ENCODE measurements at regions not wholly inside any gene's neighbourhood (a gene's known extent, or its start where the extent isn't known, plus 50 kb on each side); places are given as distances from the start of the nearest gene placed in this dataset.

DNA sequence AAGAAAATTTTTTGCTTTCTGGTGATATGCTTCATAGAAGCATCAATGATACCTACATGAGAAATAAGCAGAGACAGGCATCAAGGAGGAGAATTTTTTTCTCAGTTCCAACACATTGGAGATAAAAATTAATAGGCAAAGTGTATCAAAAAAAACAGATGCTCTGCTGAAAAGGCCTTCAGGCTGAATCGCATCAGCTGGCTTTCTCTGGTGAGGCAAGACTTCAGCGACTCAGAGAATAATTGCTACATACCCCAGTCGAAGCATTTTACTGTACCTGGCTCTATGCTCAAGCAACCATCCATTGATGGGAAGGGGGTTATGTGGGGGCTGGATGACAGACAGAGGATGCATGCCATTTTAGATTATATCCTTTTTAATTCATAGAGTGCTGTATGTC lies 415.1 kb downstream of the TFAP2A start:
- TF ChIP-seq, protein P1, sequence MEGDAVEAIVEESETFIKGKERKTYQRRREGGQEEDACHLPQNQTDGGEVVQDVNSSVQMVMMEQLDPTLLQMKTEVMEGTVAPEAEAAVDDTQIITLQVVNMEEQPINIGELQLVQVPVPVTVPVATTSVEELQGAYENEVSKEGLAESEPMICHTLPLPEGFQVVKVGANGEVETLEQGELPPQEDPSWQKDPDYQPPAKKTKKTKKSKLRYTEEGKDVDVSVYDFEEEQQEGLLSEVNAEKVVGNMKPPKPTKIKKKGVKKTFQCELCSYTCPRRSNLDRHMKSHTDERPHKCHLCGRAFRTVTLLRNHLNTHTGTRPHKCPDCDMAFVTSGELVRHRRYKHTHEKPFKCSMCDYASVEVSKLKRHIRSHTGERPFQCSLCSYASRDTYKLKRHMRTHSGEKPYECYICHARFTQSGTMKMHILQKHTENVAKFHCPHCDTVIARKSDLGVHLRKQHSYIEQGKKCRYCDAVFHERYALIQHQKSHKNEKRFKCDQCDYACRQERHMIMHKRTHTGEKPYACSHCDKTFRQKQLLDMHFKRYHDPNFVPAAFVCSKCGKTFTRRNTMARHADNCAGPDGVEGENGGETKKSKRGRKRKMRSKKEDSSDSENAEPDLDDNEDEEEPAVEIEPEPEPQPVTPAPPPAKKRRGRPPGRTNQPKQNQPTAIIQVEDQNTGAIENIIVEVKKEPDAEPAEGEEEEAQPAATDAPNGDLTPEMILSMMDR (conservative IDR thresholded peaks at IDR 0.05; ENCODE audit: low read depth, low read length), result no peak
- TF ChIP-seq EZH2 (IDR thresholded peaks at IDR 0.05; ENCODE audit: low read length, unreplicated experiment), result no peak

Data from PC-3 (cell line).